GM23338 (cell line): ENCODE measurements at regions not wholly inside any gene's neighbourhood (a gene's known extent, or its start where the extent isn't known, plus 50 kb on each side); places are given as distances from the start of the nearest gene placed in this dataset.
A peak's percentile ranks its signal among the peaks of the same experiment; 100 is the strongest.

Source experiments
- ATAC-seq: fragments of 200-7000 bp; cut with Tn5 transposase; 3 replicates; pipeline ENCODE4 v1.9.1; 2020
- DNase-seq: peaks from one replicate; pipeline ENCODE4 v3.0.0-alpha.2; 2015; ENCODE audit warnings: low spot score
- H2AFZ ChIP-seq: fragments of 200-600 bp; sonication (generic); 2 replicates; pipeline ENCODE4 v1.8.0; 2016; ENCODE audit warnings: antibody characterized with exemption, mild to moderate bottlenecking, moderate library complexity
- H3F3A ChIP-seq: fragments of 200-600 bp; sonication (generic); replicated peaks from 2 replicates; pipeline ENCODE4 v1.8.0; 2017; ENCODE audit warnings: antibody characterized with exemption, mixed run types, low read depth
- H3K27ac ChIP-seq: fragments of 200-600 bp; sonication (generic); 2 replicates; pipeline ENCODE4 v1.6.1; 2016; ENCODE audit warnings: low read depth
- H3K27me3 ChIP-seq: fragments of 200-600 bp; sonication (generic); 2 replicates; pipeline ENCODE4 v1.8.0; 2016; ENCODE audit warnings: mild to moderate bottlenecking, mixed run types, moderate library complexity; ENCODE audit not compliant: insufficient read depth
- H3K36me3 ChIP-seq: fragments of 200-600 bp; sonication (generic); 2 replicates; pipeline ENCODE4 v1.8.0; 2016; ENCODE audit warnings: mild to moderate bottlenecking; ENCODE audit not compliant: insufficient read depth
- H3K4me1 ChIP-seq: fragments of 200-600 bp; sonication (generic); 2 replicates; pipeline ENCODE4 v1.8.0; 2016; ENCODE audit warnings: mild to moderate bottlenecking, moderate library complexity; ENCODE audit not compliant: insufficient read depth
- H3K4me2 ChIP-seq: fragments of 200-600 bp; sonication (generic); 2 replicates; pipeline ENCODE4 v1.7.1; 2017; ENCODE audit warnings: mixed run types
- H3K4me3 ChIP-seq: fragments of 200-600 bp; sonication (generic); 2 replicates; pipeline ENCODE4 v1.6.1; 2016; ENCODE audit warnings: mixed run types
- H3K79me2 ChIP-seq: fragments of 200-600 bp; sonication (generic); replicated peaks from 2 replicates; pipeline ENCODE4 v1.8.0; 2017; ENCODE audit warnings: mild to moderate bottlenecking; ENCODE audit not compliant: insufficient read depth
- H3K9me2 ChIP-seq: fragments of 200-600 bp; sonication (generic); 2 replicates; pipeline ENCODE4 v1.8.0; 2017; ENCODE audit not compliant: insufficient read depth
- H4K20me1 ChIP-seq: fragments of 200-600 bp; sonication (generic); replicated peaks from 2 replicates; pipeline ENCODE4 v1.8.0; 2017; ENCODE audit warnings: mild to moderate bottlenecking; ENCODE audit not compliant: insufficient read depth
- H3K27ac Mint-ChIP-seq: 2 replicates; pipeline ENCODE4 v1.8.0; 2020; ENCODE audit warnings: inconsistent platforms, mild to moderate bottlenecking, moderate library complexity, mixed read lengths
- H3K27me3 Mint-ChIP-seq: 3 replicates; pipeline ENCODE4 v1.8.0; 2022; ENCODE audit warnings: low read depth, mild to moderate bottlenecking, moderate library complexity, mixed read lengths, inconsistent platforms; ENCODE audit not compliant: insufficient read depth, poor library complexity
- H3K36me3 Mint-ChIP-seq: 3 replicates; pipeline ENCODE4 v1.8.0; 2021; ENCODE audit warnings: low read depth, mild to moderate bottlenecking, inconsistent platforms, moderate library complexity, mixed read lengths
- H3K4me1 Mint-ChIP-seq: 3 replicates; pipeline ENCODE4 v1.8.0; 2020; ENCODE audit warnings: mild to moderate bottlenecking, inconsistent platforms, mixed read lengths
- H3K4me3 Mint-ChIP-seq: 3 replicates; pipeline ENCODE4 v1.8.0; 2021; ENCODE audit warnings: moderate library complexity, mild to moderate bottlenecking, inconsistent platforms, mixed read lengths
- H3K9me3 Mint-ChIP-seq: 3 replicates; pipeline ENCODE4 v1.8.0; 2020; ENCODE audit warnings: moderate library complexity, mild to moderate bottlenecking, inconsistent platforms, mixed read lengths
- CREB1 ChIP-seq: fragments of 250-450 bp; sonication (Bioruptor Pico); IDR thresholded peaks from 2 replicates; pipeline ENCODE4 v1.5.0; 2020; ENCODE audit warnings: low read depth, mild to moderate bottlenecking, moderate library complexity
- EZH2phosphoT487 ChIP-seq: fragments of 200-600 bp; sonication (generic); IDR thresholded peaks from one replicate; pipeline ENCODE4 v1.8.1; 2018; ENCODE audit warnings: antibody characterized with exemption; ENCODE audit not compliant: unreplicated experiment
- JUNB ChIP-seq: IDR thresholded peaks from one replicate; pipeline ENCODE4 v1.6.1; 2016; ENCODE audit warnings: antibody characterized with exemption; ENCODE audit not compliant: unreplicated experiment
- NANOG ChIP-seq: IDR thresholded peaks from 2 replicates; pipeline ENCODE4 v1.6.1; 2016; ENCODE audit warnings: antibody characterized with exemption, borderline replicate concordance
- STAT1 ChIP-seq: IDR thresholded peaks from one replicate; pipeline ENCODE4 v1.6.1; 2016; ENCODE audit warnings: antibody characterized with exemption; ENCODE audit not compliant: unreplicated experiment
- TF ChIP-seq, protein P1 (sequence below), 2 experiments: fragments of 200-600 bp in 1 of 2; sonication (generic) in 1 of 2; conservative IDR thresholded peaks; 2 replicates each; pipeline versions ENCODE4 v1.5.1 to v1.6.1; 2016 to 2017; ENCODE audit warnings: antibody characterized with exemption in 2 of 2, low read depth in 2 of 2, mild to moderate bottlenecking in 2 of 2, moderate library complexity in 1 of 2
- TF ChIP-seq, protein P2 (sequence below): IDR thresholded peaks from 2 replicates; pipeline ENCODE4 v1.6.1; 2016; ENCODE audit warnings: antibody characterized with exemption
- TF ChIP-seq, protein P3 (sequence below): IDR thresholded peaks from one replicate; pipeline ENCODE4 v1.6.1; 2018; ENCODE audit warnings: antibody characterized with exemption; ENCODE audit not compliant: unreplicated experiment
- TF ChIP-seq, protein P4 (sequence below): fragments of 250-450 bp; sonication (Bioruptor Pico); IDR thresholded peaks from 2 replicates; pipeline ENCODE4 v1.5.0; 2020; ENCODE audit warnings: mild to moderate bottlenecking, moderate library complexity

DNA sequence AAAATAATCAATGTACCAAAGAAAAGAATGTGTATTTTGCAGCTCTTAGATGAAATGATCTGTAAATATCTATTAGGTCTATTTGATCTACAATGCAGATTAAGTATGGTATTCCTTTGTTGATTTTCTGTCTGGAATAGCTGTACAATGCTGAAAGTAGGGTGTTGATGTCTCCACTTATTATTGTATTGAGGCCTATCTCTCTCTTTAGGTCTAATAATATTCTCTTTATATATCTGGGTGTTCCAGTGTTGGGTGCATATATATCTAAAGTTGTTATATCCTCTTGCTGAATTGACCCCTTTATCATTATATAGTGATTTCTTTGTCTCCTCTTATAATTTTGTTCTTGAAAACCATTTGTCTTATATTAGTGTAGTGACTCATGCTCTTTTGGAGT is 885.5 kb upstream of the FOXG1 start:
- Histone ChIP-seq H2AFZ (no peak overlapping the region), H3K36me3 (no peaks in the 10 kb centered on the region), H3K79me2 (no peaks in the 10 kb centered on the region), H3K27ac (no peak overlapping the region), H4K20me1 (no peaks in the 10 kb centered on the region), H3K9me2 (no peaks in the 10 kb centered on the region), H3K27me3 (no peaks in the 10 kb centered on the region), H3K4me1 (no peaks in the 10 kb centered on the region), H3K4me3 (no peak overlapping the region), H3F3A (no peaks in the 10 kb centered on the region), H3K4me2 (no peak overlapping the region)
- H3K9me3 Mint-ChIP-seq = peaks cover 3% of the 10 kb centered on the region; the same call in 1 of the 3 replicates
- H3K27me3 Mint-ChIP-seq = peaks cover 3% of the 10 kb centered on the region
- no peaks in the 10 kb centered on the region for H3K36me3 Mint-ChIP-seq
- ATAC-seq (no peak), DNase-seq (no peak)
- H3K4me1 Mint-ChIP-seq = peaks cover 5% of the 10 kb centered on the region; the same call in 1 of the 3 replicates
- TF ChIP-seq, protein P1, sequence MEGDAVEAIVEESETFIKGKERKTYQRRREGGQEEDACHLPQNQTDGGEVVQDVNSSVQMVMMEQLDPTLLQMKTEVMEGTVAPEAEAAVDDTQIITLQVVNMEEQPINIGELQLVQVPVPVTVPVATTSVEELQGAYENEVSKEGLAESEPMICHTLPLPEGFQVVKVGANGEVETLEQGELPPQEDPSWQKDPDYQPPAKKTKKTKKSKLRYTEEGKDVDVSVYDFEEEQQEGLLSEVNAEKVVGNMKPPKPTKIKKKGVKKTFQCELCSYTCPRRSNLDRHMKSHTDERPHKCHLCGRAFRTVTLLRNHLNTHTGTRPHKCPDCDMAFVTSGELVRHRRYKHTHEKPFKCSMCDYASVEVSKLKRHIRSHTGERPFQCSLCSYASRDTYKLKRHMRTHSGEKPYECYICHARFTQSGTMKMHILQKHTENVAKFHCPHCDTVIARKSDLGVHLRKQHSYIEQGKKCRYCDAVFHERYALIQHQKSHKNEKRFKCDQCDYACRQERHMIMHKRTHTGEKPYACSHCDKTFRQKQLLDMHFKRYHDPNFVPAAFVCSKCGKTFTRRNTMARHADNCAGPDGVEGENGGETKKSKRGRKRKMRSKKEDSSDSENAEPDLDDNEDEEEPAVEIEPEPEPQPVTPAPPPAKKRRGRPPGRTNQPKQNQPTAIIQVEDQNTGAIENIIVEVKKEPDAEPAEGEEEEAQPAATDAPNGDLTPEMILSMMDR (conservative IDR thresholded peaks at IDR 0.05; ENCODE audit: low read depth in 2 of 2) = no peak
- TF ChIP-seq CREB1 (CRISPR knock-in tag) (no peak), NANOG (no peak), EZH2phosphoT487 (no peak)
- TF ChIP-seq, protein P2, sequence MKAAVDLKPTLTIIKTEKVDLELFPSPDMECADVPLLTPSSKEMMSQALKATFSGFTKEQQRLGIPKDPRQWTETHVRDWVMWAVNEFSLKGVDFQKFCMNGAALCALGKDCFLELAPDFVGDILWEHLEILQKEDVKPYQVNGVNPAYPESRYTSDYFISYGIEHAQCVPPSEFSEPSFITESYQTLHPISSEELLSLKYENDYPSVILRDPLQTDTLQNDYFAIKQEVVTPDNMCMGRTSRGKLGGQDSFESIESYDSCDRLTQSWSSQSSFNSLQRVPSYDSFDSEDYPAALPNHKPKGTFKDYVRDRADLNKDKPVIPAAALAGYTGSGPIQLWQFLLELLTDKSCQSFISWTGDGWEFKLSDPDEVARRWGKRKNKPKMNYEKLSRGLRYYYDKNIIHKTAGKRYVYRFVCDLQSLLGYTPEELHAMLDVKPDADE = no peak
- TF ChIP-seq, protein P3, sequence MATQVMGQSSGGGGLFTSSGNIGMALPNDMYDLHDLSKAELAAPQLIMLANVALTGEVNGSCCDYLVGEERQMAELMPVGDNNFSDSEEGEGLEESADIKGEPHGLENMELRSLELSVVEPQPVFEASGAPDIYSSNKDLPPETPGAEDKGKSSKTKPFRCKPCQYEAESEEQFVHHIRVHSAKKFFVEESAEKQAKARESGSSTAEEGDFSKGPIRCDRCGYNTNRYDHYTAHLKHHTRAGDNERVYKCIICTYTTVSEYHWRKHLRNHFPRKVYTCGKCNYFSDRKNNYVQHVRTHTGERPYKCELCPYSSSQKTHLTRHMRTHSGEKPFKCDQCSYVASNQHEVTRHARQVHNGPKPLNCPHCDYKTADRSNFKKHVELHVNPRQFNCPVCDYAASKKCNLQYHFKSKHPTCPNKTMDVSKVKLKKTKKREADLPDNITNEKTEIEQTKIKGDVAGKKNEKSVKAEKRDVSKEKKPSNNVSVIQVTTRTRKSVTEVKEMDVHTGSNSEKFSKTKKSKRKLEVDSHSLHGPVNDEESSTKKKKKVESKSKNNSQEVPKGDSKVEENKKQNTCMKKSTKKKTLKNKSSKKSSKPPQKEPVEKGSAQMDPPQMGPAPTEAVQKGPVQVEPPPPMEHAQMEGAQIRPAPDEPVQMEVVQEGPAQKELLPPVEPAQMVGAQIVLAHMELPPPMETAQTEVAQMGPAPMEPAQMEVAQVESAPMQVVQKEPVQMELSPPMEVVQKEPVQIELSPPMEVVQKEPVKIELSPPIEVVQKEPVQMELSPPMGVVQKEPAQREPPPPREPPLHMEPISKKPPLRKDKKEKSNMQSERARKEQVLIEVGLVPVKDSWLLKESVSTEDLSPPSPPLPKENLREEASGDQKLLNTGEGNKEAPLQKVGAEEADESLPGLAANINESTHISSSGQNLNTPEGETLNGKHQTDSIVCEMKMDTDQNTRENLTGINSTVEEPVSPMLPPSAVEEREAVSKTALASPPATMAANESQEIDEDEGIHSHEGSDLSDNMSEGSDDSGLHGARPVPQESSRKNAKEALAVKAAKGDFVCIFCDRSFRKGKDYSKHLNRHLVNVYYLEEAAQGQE = no peak
- no peak overlapping the region for H3K4me3 Mint-ChIP-seq
- H3K27ac Mint-ChIP-seq = no peak overlapping the region

DNA sequence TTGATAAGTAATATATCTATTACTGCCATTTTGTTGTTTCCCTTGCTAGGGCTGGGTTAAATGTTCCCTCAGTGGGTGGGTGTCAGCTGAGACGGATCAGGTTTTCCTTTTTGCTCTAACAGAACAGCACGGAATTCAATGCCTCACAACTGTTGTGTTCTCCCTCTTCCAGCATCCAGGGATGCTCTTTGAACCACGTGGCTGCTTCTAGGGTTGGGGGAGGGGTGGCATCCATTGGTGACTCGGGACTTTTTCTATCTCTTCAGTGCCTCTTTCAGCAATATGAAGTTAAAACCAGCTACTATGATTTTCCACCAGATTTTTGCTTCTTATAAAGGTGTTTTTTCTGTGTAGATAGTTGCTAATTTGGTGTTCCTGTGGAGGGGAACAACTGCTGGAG is 884.9 kb upstream of the FOXG1 start:
- H3F3A ChIP-seq = no peaks in the 10 kb centered on the region
- H3K9me2 ChIP-seq = no peaks in the 10 kb centered on the region
- DNase-seq (peak; percentile 46), ATAC-seq (no peak)
- no peaks in the 10 kb centered on the region for H3K79me2 ChIP-seq
- no peak overlapping the region for H3K4me3 ChIP-seq
- no peak overlapping the region for H3K4me2 ChIP-seq
- Mint-ChIP-seq H3K27me3 (peaks cover 5% of the 10 kb centered on the region), H3K4me1 (peaks cover 5% of the 10 kb centered on the region; the same call in 1 of the 3 replicates), H3K27ac (peak overlapping the region; percentile 42; the same call in 1 of the 2 replicates), H3K9me3 (peaks cover 3% of the 10 kb centered on the region; the same call in 1 of the 3 replicates), H3K4me3 (no peak overlapping the region), H3K36me3 (no peaks in the 10 kb centered on the region)
- no peaks in the 10 kb centered on the region for H4K20me1 ChIP-seq
- no peaks in the 10 kb centered on the region for H3K27me3 ChIP-seq
- H3K36me3 ChIP-seq = no peaks in the 10 kb centered on the region
- H3K4me1 ChIP-seq = no peaks in the 10 kb centered on the region
- peak overlapping the region; percentile 78; the same call in 1 of the 2 replicates for H2AFZ ChIP-seq
- no peak overlapping the region for H3K27ac ChIP-seq
- no peak for TF ChIP-seq JUNB
- TF ChIP-seq STAT1 = no peak
- TF ChIP-seq, protein P4, sequence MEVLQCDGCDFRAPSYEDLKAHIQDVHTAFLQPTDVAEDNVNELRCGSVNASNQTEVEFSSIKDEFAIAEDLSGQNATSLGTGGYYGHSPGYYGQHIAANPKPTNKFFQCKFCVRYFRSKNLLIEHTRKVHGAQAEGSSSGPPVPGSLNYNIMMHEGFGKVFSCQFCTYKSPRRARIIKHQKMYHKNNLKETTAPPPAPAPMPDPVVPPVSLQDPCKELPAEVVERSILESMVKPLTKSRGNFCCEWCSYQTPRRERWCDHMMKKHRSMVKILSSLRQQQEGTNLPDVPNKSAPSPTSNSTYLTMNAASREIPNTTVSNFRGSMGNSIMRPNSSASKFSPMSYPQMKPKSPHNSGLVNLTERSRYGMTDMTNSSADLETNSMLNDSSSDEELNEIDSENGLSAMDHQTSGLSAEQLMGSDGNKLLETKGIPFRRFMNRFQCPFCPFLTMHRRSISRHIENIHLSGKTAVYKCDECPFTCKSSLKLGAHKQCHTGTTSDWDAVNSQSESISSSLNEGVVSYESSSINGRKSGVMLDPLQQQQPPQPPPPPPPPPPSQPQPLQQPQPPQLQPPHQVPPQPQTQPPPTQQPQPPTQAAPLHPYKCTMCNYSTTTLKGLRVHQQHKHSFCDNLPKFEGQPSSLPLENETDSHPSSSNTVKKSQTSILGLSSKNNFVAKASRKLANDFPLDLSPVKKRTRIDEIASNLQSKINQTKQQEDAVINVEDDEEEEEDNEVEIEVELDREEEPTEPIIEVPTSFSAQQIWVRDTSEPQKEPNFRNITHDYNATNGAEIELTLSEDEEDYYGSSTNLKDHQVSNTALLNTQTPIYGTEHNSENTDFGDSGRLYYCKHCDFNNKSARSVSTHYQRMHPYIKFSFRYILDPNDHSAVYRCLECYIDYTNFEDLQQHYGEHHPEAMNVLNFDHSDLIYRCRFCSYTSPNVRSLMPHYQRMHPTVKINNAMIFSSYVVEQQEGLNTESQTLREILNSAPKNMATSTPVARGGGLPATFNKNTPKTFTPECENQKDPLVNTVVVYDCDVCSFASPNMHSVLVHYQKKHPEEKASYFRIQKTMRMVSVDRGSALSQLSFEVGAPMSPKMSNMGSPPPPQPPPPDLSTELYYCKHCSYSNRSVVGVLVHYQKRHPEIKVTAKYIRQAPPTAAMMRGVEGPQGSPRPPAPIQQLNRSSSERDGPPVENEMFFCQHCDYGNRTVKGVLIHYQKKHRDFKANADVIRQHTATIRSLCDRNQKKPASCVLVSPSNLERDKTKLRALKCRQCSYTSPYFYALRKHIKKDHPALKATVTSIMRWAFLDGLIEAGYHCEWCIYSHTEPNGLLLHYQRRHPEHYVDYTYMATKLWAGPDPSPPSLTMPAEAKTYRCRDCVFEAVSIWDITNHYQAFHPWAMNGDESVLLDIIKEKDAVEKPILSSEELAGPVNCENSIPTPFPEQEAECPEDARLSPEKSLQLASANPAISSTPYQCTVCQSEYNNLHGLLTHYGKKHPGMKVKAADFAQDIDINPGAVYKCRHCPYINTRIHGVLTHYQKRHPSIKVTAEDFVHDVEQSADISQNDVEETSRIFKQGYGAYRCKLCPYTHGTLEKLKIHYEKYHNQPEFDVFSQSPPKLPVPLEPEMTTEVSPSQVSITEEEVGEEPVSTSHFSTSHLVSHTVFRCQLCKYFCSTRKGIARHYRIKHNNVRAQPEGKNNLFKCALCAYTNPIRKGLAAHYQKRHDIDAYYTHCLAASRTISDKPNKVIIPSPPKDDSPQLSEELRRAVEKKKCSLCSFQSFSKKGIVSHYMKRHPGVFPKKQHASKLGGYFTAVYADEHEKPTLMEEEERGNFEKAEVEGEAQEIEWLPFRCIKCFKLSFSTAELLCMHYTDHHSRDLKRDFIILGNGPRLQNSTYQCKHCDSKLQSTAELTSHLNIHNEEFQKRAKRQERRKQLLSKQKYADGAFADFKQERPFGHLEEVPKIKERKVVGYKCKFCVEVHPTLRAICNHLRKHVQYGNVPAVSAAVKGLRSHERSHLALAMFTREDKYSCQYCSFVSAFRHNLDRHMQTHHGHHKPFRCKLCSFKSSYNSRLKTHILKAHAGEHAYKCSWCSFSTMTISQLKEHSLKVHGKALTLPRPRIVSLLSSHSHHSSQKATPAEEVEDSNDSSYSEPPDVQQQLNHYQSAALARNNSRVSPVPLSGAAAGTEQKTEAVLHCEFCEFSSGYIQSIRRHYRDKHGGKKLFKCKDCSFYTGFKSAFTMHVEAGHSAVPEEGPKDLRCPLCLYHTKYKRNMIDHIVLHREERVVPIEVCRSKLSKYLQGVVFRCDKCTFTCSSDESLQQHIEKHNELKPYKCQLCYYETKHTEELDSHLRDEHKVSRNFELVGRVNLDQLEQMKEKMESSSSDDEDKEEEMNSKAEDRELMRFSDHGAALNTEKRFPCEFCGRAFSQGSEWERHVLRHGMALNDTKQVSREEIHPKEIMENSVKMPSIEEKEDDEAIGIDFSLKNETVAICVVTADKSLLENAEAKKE (CRISPR knock-in tag) = no peak
